ENCODE measurements at regions not wholly inside any gene's neighbourhood (a gene's known extent, or its start where the extent isn't known, plus 50 kb on each side); places are given as distances from the start of the nearest gene placed in this dataset.

GRCh38 chr2:117738991-117739839 lies 75.3 kb upstream of the DDX18 start:
- Histone ChIP-seq H3K4me2 (ENCODE audit: low read length) (no peak overlapping the region), H3K79me2 (ENCODE audit: insufficient read depth, low read length) (no peaks in the 10 kb centered on the region), H2AFZ (ENCODE audit: low read depth, low read length) (no peak overlapping the region), H4K20me1 (ENCODE audit: insufficient read depth, low read length) (no peaks in the 10 kb centered on the region), H3K36me3 (ENCODE audit: insufficient read depth, low read length) (no peaks in the 10 kb centered on the region), H3K27ac (ENCODE audit: low read depth, low read length) (no peak overlapping the region), H3K9me3 (ENCODE audit: insufficient read depth, low read depth, low read length) (no peaks in the 10 kb centered on the region), H3K4me3 (ENCODE audit: insufficient read depth, low read depth, low read length) (no peak overlapping the region), H3K9ac (ENCODE audit: low read length) (no peak overlapping the region), H3K4me1 (ENCODE audit: insufficient read depth, low read length) (no peaks in the 10 kb centered on the region), H3K27me3 (ENCODE audit: insufficient read depth, low read length) (no peaks in the 10 kb centered on the region)
- TF ChIP-seq EZH2 (IDR thresholded peaks at IDR 0.05; ENCODE audit: insufficient read depth, low read length) = no peak
- no peak for TF ChIP-seq CTCF (IDR thresholded peaks at IDR 0.05; ENCODE audit: insufficient read depth, low read depth, low read length)
- no peak for DNase-seq (ENCODE audit: low read depth)
- H3K27ac Mint-ChIP-seq (ENCODE audit: unreplicated experiment) = no peak overlapping the region
- no peak for FAIRE-seq
- H3K4me1 Mint-ChIP-seq (ENCODE audit: low read depth, unreplicated experiment) = no peaks in the 10 kb centered on the region
- H3K27me3 Mint-ChIP-seq (ENCODE audit: low read depth, unreplicated experiment) = peaks cover 4% of the 10 kb centered on the region
- no peaks in the 10 kb centered on the region for H3K36me3 Mint-ChIP-seq (ENCODE audit: low read depth, unreplicated experiment)
- no peaks in the 10 kb centered on the region for H3K9me3 Mint-ChIP-seq (ENCODE audit: unreplicated experiment)
- H3K4me3 Mint-ChIP-seq (ENCODE audit: unreplicated experiment) = no peak overlapping the region

DNA sequence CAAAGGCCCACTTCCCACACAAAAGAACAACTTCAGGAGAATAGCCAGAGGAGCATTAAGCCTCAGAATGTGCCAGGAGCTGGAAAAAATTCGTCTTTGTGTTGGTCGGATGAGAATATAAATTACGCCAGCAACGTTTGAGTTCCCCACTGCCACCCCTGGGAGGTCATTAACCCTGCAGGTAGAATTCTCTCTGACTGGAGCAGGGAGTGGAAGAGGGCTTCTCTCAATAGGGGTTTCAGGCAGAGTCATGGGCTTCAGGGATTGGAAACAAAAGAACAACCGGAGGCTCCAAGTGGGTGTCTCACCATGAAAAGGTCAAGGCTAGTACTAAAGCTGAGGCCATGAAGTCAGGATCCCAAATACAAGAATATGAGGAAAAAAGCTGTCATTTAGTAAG lies 69.0 kb upstream of the DDX18 start:
- no peak overlapping the region for H3K27ac Mint-ChIP-seq (ENCODE audit: unreplicated experiment)

More for the DNA sequence above, 69.0 kb upstream of the DDX18 start:
- no peaks in the 10 kb centered on the region for H3K36me3 Mint-ChIP-seq (ENCODE audit: low read depth, unreplicated experiment)
- H4K20me1 ChIP-seq (ENCODE audit: insufficient read depth, low read length) = no peaks in the 10 kb centered on the region
- H3K4me3 ChIP-seq (ENCODE audit: insufficient read depth, low read depth, low read length) = no peak overlapping the region
- H3K36me3 ChIP-seq (ENCODE audit: insufficient read depth, low read length) = no peaks in the 10 kb centered on the region
- FAIRE-seq (no peak), DNase-seq (ENCODE audit: low read depth) (no peak)
- no peaks in the 10 kb centered on the region for H3K4me1 ChIP-seq (ENCODE audit: insufficient read depth, low read length)
- no peaks in the 10 kb centered on the region for H3K27me3 ChIP-seq (ENCODE audit: insufficient read depth, low read length)
- TF ChIP-seq CTCF (IDR thresholded peaks at IDR 0.05; ENCODE audit: insufficient read depth, low read depth, low read length) (no peak), EZH2 (IDR thresholded peaks at IDR 0.05; ENCODE audit: insufficient read depth, low read length) (no peak)
- no peak overlapping the region for H3K4me2 ChIP-seq (ENCODE audit: low read length)
- peaks cover 7% of the 10 kb centered on the region for H3K27me3 Mint-ChIP-seq (ENCODE audit: low read depth, unreplicated experiment)
- H3K9me3 ChIP-seq (ENCODE audit: insufficient read depth, low read depth, low read length) = no peaks in the 10 kb centered on the region
- H3K27ac ChIP-seq (ENCODE audit: low read depth, low read length) = no peak overlapping the region
- no peak overlapping the region for H3K9ac ChIP-seq (ENCODE audit: low read length)
- H3K4me1 Mint-ChIP-seq (ENCODE audit: low read depth, unreplicated experiment) = no peaks in the 10 kb centered on the region
- no peaks in the 10 kb centered on the region for H3K79me2 ChIP-seq (ENCODE audit: insufficient read depth, low read length)
- H3K9me3 Mint-ChIP-seq (ENCODE audit: unreplicated experiment) = no peaks in the 10 kb centered on the region
- H2AFZ ChIP-seq (ENCODE audit: low read depth, low read length) = no peak overlapping the region
- no peak overlapping the region for H3K4me3 Mint-ChIP-seq (ENCODE audit: unreplicated experiment)
